ENCODE measurements at regions not wholly inside any gene's neighbourhood (a gene's known extent, or its start where the extent isn't known, plus 50 kb on each side); places are given as distances from the start of the nearest gene placed in this dataset.
"Not testable (repeated sequence)": the region's sequence is repeated elsewhere in the genome, so short reads cannot be mapped to it uniquely, and the experiment has no call there.

DNA sequence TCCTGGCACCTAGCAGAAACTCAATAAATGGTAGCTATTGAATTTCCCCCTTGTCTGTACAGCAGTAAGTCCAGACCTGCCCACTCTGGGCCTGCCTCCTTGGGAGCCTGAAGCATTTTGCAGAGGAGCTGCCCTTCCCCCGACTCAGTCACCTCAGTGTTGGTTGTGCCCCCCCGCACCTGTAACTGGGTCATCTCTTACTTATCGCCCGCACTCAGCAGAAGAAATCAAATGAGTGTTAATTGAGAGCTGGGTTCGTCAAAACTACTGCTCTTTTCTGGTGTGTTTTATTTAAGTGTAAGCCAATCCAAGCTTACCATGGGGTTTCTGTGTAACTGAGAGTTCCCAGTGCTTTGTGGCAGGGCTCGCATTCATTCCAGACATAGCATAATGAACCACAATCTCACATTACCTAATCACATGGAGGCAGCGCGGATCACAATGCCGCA lies 175.5 kb upstream of the IRF2BP2 start:
- not testable (repeated sequence) for DNase-seq

DNA sequence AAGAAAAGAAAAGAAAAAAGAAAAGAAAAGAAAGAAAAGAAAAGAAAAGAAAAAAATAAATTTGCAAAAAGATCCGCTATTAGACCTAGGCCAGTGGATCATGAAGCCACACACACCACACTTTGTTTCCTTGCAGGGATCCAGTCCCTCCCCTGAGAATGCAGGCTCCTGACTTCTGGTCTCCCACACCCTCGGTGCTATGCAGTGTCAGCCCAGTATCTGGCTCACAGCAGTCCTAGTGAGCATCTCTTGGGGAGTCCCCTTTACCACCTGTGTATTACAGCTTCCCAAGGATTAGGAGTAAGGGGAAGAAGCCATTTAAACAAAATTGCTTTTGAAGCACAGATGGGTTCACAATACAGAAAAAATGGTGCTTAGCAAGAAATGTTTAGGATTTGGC lies 174.1 kb upstream of the IRF2BP2 start:
- DNase-seq, result not testable (repeated sequence)

DNA sequence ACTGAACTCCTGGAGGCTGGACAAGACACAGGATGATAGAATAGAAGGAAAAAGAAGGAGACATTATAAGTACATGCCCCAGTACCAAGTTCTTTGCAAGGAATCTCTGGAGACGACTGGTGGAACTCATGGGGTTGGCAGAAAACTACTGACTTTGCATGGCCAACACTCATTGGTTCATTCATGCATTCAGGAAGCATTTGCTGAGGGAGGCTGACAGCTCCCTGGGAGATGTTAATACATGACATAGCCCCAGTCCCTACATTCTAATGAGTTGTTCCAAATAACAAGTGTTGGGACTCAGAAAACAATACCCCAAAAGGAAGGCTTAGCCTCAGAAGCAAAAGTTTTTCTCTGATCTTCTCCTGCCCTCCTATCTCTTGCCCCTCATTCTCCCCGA lies 172.8 kb upstream of the IRF2BP2 start:
- DNase-seq, result no peak

DNA sequence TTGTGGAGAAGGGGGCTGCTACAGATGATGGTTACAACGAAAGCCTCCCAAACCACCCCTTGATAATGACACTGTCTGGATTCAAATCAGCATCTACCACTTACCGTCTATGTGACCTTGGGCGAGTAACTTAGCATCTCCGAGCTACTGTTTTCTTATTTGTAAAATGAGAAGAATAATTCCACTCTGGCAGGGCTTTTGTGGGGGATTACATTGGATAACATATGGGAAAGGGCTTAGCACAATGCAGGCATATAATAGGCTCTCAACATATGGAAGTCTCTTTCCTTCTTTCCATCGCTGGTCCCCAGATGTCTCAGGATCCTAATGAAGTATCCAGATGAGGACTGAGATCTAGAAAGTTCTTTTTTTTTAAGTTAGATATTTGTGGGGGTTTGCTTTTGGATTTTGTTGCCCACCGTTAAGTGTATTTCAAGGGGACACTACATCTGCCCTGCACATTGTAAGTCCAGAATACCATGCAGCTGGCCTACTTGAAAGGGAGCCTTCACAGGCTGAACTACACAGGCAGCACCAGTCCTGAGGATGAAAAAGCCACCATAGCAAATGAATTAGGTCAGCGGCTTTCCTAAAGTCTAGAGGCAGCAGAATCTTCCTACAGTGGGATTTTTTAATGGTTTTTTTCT lies 172.2 kb upstream of the IRF2BP2 start:
- no peak for DNase-seq

DNA sequence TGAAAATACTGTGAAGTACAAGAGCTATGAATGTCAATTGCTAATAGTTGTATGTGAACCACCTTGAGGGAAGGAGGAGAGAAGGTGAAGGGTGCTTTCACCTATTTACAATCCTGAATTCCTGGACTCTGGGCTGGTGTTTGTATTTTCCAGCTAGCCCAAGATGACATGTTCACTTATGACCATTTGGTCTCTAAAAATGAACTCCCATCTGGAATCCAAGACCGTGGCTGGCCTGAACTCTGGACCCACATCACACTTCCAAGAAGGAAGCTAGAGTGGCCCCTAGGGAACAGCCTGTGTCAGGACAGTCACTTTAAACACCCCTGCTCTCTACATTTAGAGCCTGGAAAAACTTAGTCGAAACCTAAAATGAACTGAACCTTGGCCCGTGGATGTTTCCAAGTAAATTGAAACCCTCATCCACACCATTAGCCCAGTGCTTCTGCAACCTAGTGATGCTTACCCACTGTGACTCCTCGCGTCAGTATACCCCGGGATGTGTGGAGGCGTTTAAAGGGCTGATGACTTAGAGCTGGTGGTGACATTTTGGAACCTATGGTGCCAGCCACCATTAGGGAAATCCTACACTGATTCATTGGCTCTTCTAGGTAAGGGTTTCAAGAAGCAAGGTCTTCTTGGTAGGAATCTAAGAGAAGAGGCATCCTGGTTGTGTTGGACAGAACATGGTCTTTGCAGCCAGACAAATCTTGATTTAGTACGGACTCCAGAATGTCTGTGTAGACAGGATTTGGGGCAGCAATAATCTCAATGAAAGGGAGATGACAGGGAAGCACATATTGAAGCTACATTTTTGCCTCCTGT lies 171.5 kb upstream of the IRF2BP2 start:
- no peak for DNase-seq

DNA sequence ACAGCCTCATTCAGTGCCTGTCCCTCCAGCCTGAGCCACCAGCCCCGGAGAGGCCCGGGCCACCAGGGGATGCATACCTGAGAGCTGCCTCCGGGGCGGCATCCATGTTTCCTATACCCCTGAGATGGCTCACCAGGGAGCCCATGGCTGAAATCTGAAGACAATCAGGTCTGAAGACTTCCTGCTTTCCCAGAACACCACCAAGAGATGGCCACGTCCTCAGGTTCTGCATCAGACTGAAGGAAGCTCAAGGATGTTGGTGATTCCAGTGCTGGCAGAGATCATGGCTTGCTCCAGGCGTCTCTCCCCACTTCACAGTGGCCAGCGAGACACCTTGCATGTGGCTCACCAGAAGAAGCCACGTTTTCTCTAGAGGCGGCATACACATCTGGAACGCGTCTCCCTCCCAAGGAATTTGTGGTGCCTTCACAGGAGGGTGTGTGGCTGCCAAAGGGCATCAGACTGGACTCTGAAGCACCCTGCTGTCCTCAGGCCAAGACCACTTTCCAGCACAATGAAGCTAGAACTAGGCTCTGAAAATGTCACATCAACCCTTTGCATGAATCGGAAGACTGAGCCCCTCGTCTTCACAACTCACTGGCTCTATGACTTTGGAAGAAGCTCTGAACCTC lies 170.7 kb upstream of the IRF2BP2 start:
- DNase-seq, result no peak

DNA sequence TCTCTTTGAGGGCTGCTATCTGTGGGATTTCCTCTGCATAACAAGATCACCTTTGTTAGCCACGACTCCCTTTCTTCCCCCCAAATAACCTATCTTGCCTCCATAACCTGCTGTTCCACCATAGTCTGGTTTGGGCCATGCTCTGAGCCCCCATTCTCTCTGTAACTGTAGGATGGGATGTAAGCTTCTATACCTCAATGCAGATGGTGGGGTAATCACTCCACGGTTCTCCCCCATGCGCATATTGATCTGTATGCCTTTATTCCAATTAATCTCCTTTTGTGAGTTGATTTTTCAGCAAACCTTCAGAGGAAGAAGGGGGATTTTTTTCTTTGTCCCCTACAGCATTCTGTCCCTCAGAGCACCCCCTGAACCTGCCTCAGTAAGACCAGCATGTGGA lies 170.1 kb upstream of the IRF2BP2 start:
- no peak for DNase-seq

DNA sequence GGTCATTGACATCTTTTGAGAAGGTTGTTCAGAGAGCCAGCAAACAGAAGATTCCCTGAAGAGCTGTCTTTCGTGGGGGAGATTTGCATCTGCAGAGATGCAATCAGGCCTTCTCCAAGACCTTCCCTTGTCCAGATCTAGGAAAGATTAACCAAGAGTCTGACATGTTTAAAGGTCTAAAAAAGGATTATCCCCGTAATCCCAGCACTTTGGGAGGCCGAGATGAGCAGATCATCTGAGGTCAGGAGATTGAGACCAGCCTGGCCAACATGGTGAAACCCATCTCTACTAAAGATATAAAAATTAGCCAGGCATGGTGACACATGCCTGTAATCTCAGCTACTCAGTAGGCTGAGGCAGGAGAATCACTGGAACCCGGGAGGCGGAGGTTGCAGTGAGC lies 169.6 kb upstream of the IRF2BP2 start:
- not testable (repeated sequence) for DNase-seq

DNA sequence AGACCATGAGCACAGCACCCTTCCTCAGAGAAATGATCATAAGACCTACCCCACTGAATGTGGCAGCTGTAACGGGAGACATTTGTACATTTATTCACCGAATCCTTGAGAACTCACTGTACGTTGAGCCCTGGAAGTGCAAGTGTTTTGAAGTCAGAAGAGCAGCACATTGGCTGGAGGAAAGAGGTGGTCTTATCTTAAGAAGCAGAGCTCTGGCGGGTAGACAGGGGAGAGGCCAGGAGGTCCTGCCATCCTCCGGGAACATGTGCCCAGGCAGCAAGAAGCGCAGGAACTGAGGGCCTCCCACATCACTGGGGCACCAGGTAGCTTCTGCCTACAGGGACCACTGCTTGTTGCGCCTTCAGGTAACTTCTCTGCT lies 169.2 kb upstream of the IRF2BP2 start:
- no peak for DNase-seq

DNA sequence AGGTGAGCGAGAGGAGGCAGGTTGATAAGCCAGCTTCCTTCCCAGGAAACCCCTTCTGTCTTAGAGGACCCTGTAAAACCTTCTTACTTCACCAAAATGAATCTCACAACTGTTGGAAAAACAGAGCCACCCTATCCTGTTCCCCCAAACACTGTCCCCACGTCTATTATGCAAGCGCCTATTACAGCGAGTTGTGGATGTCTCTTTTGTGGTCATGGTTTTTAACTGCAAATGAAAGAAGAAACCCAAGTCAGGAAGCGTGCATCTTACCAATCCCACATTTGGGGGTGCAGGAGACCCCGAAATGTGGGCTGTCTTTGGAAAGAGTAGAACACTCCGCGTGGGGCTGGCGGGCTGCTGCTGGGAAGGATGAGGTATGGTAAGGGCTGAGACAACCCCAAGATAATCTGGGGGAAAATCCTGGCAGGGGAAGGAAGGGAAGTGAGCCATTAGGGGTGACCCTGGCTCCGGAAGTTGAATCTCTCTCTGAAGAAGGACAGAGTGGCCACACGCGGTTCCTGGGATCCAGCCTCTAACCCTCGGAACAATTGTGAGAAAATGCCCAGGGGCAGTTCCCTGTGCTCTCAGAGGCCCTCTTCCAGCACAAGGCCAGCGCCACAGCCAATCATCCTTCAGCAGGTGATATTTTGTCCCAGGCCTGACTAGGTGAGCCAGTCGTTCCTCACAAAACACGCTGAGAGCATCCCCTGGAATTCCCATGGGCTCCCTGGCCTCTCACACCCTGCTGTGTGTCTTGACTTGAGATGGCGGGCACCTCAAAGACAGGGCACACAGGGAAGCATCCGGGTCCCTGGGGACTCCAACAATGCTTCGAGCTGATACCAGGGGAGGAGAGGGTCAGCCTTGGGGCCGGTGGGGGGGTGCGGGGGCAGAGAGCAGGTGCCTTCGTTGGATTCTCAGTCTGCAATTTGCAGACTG lies 168.5 kb upstream of the IRF2BP2 start:
- DNase-seq, result no peak

DNA sequence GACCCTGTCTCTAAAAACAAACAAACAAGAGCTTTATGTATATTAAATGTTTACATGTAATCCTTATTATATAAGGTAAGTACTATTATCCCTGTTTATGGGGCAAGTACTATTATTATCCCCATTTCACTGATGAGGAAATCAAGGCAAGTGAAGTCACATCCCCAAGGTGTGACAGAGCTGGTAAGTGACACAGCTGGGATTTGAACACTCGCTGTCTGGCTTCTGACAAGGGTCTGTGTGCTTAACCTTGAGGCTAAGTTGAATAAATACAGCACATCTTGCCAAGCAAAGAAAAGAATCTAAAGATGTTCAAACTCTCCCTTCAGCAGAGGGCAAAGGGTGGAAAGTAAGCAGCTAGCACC lies 167.9 kb upstream of the IRF2BP2 start:
- DNase-seq, result no peak

DNA sequence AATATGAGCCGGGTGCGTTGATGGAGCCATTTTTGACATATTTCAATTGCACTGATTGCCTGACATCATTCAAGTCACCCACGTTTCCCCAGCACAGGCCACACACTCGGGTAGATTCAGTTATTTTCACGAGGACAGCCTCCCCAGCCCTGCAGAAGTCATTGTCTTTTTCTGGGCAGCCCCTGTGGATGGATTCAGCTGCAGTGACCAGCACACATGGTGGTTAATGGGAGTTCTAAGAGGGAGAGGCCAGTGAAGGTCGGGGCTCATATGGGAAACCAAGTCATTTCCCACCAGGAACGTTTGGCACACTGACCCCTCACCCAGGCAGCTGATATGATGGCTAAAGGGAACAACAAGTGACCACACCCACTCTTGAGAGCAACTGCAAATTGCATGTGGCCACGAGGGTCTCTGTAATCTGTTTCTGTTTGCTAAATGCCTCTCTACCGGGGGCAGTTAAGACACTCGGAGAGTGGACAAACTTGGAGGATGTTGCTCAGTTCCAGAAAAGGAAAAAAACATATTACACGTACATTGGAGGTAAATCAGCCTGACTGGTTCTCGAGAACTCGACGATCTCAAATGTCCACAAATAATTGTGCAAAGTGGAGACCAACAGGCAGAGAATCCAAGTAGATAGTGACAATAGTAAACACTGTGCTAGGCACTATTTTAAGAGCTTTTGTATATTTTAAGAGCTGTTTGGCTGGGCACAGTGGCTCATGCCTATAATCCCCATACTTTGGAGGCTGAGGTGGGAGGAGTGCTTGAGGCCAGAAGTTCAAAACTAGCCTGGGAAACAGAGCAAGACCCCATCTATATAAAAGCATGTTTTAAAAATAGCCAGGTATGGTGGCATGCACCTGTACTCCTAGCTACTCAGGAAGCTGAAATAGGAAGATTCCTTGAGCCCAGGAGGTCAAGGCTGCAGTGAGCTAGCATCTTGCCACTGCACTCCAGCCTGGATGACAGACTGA lies 167.2 kb upstream of the IRF2BP2 start:
- no peak for DNase-seq

DNA sequence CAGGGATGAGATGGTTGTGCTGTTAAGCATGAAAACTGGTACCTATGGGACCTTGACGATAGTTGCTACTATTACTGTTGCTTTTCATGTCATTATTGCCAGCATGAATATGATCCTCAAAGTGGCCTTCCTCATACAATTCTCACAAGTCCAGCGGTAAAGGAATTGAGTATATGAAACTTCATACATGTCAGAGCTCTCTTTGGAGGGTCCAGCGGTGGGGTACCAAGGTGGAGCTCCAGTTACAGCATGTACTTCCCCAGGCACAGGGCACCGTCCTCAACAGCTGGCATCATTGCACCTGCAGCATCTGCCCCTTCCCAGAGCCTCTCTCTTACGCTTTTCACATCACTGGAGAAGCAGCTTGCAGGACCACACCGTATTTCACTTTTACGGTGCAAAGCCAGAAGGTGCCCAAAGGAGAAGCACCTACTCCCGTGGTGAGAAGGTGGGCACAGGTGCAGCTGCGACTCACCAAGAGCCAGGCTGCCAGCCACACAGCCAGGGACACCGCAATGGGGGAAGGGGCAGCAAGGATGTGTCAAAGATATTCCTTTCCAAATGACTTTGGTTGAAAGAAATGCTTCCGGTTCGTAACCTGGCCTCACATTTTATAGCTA lies 166.4 kb upstream of the IRF2BP2 start:
- no peak for DNase-seq

DNA sequence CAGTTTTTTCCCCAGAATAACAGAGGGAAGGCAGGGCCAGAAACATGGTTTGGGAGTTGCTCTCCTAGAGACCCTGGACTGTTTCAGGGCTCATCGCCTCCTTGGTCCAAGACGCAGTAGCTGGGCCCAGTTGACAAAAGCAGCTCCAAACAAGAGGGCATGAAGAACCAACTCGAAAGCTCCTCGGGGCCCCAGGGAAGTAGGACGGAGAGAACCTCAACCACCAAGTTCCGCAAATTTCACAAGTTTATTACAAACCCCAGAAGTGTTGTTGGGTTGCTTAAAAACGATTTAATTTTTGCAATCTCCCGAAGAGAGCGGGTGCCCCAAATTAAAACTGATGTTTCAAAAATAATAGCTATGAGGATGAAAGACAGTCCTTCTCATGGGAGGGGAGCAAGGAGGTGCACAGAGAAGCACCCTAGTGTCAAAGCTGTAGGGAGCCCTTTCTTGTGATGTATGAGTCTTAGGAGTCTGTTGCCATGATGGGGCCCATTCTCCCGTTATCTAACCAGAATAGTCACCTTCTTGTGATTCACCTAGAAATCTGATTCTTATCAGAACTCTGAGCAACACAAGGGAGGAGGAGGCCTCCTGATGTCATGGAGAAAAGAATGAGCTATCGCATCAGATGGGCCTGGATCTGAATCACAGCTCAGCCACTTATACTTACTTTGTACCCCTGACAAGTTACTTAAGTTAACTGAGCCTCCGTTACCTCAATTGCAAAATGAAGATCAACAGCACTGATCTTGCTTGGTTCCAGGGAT lies 165.7 kb upstream of the IRF2BP2 start:
- peak; percentile 43 for DNase-seq

DNA sequence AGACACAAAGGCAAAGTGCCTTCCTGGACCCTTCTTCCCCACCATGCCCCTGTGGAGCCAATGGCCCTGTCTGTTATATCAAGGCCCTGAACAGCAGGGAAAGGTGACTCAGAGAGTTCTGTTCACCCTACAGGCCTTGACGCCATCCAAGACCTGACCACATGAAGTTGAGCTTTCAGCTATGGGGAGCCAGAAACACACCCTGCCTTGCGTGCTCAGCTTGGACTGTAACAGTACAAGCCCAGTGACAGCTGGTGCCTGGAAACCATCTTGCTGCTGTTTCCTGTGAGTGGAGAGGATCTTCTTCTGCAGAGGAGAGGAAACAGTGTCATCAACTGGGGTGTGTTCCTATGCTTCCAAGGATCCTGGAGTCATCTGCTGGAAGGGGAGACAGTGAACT lies 165.0 kb upstream of the IRF2BP2 start:
- DNase-seq, result peak; percentile 42

DNA sequence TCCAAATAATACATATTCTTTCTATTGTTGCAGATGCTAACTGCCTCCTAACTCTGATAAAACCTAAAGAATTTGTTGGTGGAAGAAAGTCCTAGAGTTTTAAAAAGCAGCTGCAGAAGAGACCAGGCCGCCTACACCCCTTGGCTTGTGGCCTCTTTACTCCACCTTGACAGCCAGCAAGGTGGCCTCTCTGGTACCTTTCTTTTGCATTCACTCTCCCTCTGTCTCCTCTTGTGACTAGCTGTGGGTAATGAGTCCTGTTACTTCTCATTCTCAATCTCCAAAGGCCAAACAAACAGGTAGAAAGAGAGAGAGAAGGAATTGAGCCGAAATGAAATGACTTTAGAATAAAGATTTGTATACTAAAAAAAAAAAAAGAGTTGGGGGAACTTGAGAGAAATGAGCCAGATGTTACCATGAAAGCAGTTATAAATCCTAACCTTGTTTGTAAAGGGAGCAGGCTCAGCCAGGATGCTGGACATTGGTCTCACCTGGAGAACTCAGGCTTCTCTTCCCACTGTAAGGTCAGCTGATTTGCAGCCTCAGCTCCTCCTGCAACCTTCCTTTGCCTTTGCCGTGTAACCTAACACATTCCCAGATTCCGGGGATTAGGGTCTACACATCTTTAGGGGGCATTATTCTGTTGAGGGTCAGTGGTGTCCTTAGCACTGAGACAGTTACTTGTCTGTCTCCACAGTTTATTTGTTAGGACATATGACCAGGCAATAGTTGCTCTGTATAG lies 164.1 kb upstream of the IRF2BP2 start:
- DNase-seq, result no peak

DNA sequence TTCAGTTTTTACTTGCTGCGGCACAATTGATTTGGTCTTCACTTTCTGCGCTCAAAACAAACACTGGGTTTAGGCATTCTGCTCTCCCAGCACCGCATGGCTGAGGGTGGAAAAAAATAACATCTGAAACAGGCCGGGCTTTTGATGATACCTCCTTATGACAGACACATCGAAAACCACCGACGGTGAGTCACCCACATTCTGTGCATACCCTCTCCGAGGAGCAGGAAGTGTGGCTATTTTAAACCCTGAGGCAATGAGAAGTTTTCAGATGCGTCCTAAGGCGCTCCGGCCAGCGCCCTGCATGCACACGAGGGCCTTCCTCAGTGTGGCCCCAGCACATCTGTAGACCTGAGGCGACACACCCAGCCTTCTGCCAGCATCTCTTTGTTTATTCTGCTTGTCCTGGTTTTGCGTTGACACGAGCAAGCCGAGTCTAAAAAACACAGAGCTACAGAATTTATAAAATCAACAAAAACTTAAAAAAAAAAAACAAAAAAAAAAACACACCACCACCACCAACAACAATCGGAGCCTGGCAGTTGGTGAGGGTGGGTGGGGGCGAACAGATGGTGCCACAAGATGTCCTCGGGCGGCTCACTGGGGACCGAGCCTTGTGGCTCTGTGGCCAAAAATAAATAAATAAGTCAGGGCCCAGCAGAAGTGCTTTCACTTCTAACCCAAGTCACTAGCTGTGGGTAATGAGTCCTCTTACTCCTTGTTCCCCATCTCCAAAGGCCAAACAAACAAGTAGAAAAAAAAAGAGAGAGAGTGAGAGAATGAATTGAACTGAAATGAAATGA lies 162.6 kb upstream of the IRF2BP2 start:
- DNase-seq, result peak; percentile 89

DNA sequence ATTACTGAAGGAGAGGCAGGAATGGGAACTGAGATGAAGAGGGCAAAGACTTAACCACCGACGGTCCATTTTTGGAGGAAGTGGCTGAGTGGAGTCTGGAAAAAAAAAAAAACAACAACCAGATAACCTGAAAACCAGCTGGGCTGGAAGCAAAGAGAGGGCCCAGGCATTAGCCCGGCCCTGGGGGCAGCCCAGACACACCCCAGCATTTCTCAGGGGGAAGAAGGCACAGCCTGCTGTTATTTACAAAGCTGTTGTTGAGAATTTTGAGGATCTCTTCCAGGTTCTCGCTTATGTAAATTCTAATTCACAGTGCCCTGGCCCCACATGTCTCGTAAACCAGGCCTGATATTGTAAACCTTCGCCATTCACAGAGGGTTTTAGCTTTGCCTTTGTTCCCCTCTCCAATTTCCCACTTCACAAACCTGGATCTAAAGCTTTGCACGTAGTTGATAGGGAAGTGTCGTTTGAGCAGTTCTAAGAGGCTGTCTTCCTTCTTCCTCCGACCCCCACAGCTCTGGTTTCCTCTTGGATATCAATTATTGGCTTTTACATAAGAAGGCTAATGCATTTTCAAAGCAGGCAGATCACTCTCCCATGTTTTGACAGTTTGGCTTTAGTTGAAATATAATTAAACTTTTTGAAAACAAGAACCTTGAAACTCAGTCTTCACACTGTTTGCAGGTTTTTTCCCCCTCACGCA lies 161.8 kb upstream of the IRF2BP2 start:
- no peak for DNase-seq
